RWPE2 (cell line): ENCODE measurements at regions not wholly inside any gene's neighbourhood (a gene's known extent, or its start where the extent isn't known, plus 50 kb on each side); places are given as distances from the start of the nearest gene placed in this dataset.

Experiments
- ATAC-seq: fragments of 200-7000 bp; cut with Tn5 transposase; 3 replicates; pipeline ENCODE4 v1.9.1; 2021; ENCODE audit warnings: low read depth
- DNase-seq: peaks from one replicate; pipeline ENCODE4 v3.0.0-alpha.2; 2020; ENCODE audit warnings: low spot score
- H3K27ac ChIP-seq: fragments of 450-650 bp; 2 replicates; pipeline ENCODE4 v1.5.1; 2017; ENCODE audit warnings: mild to moderate bottlenecking; ENCODE audit not compliant: poor library complexity, severe bottlenecking
- H3K27me3 ChIP-seq: fragments of 250-450 bp; sonication (Bioruptor Pico); 2 replicates; pipeline ENCODE4 v1.5.1; 2021; ENCODE audit warnings: mild to moderate bottlenecking, moderate library complexity; ENCODE audit not compliant: insufficient read depth, poor library complexity, severe bottlenecking
- H3K36me3 ChIP-seq: fragments of 250-450 bp; sonication (Bioruptor Pico); 2 replicates; pipeline ENCODE4 v1.5.1; 2020; ENCODE audit warnings: low read depth, mild to moderate bottlenecking, moderate library complexity
- H3K4me1 ChIP-seq: fragments of 250-450 bp; sonication (Bioruptor Pico); 2 replicates; pipeline ENCODE4 v1.5.1; 2021; ENCODE audit warnings: mild to moderate bottlenecking, moderate library complexity; ENCODE audit not compliant: insufficient read depth, poor library complexity, severe bottlenecking
- H3K4me3 ChIP-seq: fragments of 250-450 bp; sonication (Bioruptor Pico); 2 replicates; pipeline ENCODE4 v1.5.1; 2021; ENCODE audit warnings: mild to moderate bottlenecking, moderate library complexity; ENCODE audit not compliant: severe bottlenecking
- H3K9me3 ChIP-seq: fragments of 250-450 bp; sonication (Bioruptor Pico); 2 replicates; pipeline ENCODE4 v1.5.1; 2021; ENCODE audit warnings: mild to moderate bottlenecking, moderate library complexity; ENCODE audit not compliant: severe bottlenecking
- CTCF ChIP-seq: fragments of 450-650 bp; IDR thresholded peaks from one replicate; pipeline ENCODE4 v1.5.1; 2017; ENCODE audit warnings: mild to moderate bottlenecking, moderate library complexity; ENCODE audit not compliant: poor library complexity, severe bottlenecking

DNA sequence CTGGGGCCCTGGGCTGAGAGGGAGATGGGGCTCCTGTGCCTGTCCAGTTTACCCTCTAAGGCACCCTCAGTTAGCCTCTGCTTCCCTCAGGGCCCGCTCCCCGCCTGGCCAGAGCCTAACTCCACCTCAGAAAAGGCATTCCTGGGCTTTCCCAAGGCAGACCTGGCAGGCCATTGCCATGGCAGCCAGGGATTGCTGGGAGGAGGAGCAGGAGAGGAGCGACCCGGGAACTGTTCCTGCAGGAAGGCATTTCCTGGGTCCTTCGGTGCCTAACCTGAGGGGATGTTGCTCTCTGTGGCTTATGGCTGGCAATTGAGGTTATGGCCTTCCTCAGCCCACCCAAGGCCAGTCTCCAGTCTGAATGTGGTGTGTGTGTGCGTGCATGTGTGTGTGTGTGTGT is 131.3 kb downstream of the PJA1 start:
- Histone ChIP-seq H3K36me3 (no peaks in the 10 kb centered on the region), H3K27ac (no peak overlapping the region), H3K4me1 (peaks cover 23% of the 10 kb centered on the region), H3K4me3 (no peak overlapping the region), H3K27me3 (no peaks in the 10 kb centered on the region), H3K9me3 (no peaks in the 10 kb centered on the region)
- no peak for DNase-seq
- no peak for TF ChIP-seq CTCF
- no peak for ATAC-seq

- peak overlapping the region; percentile 91 for H3K27ac ChIP-seq
- no peak overlapping the region for H3K4me3 ChIP-seq
- H3K9me3 ChIP-seq, result no peaks in the 10 kb centered on the region
- H3K4me1 ChIP-seq, result peaks cover 33% of the 10 kb centered on the region
- DNase-seq (no peak), ATAC-seq (peak; percentile 85)
- no peaks in the 10 kb centered on the region for H3K36me3 ChIP-seq
- no peaks in the 10 kb centered on the region for H3K27me3 ChIP-seq
- peak; percentile 16 for TF ChIP-seq CTCF
Observed at GRCh38 chrX:69032601-69033000, 132.7 kb downstream of the PJA1 start.

GRCh38 chrX:69031971-69032391 is 133.3 kb downstream of the PJA1 start:
- peak; percentile 60 for ATAC-seq
- H3K36me3 ChIP-seq, result no peaks in the 10 kb centered on the region
- H3K27me3 ChIP-seq, result no peaks in the 10 kb centered on the region
- H3K4me3 ChIP-seq, result no peak overlapping the region
- peak overlapping the region; percentile 91 for H3K27ac ChIP-seq
- no peak for TF ChIP-seq CTCF
- no peaks in the 10 kb centered on the region for H3K9me3 ChIP-seq
- DNase-seq, result no peak
- H3K4me1 ChIP-seq, result peaks cover 39% of the 10 kb centered on the region

- ATAC-seq (no peak), DNase-seq (no peak)
- TF ChIP-seq CTCF, result peak; percentile 9
- Histone ChIP-seq H3K4me1 (peaks cover 45% of the 10 kb centered on the region), H3K36me3 (no peaks in the 10 kb centered on the region), H3K9me3 (no peaks in the 10 kb centered on the region), H3K27me3 (no peaks in the 10 kb centered on the region), H3K4me3 (no peak overlapping the region), H3K27ac (peak overlapping the region; percentile 91)
Observed at GRCh38 chrX:69031181-69031580, 134.1 kb downstream of the PJA1 start.

DNA sequence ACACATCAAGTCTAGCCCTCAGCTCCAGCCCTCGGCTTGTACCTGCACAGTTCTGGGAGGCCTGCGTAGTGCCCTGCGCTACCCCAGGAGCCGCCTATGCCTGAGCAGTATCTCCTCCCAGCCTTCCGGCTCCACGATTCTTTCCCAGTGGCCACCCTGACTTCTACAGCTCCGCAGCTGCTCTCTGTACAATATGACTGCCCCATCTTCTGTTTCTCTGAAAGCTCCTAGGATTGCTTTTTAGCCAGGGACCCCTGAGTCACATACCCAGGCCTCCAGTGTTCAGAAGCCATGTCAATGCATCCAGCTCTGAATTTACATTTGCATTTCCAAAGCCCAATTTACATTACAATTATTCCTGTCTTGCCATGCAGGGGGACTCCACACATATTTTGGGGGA is 135.5 kb downstream of the PJA1 start:
- H3K27me3 ChIP-seq, result no peaks in the 10 kb centered on the region
- H3K27ac ChIP-seq, result peak overlapping the region; percentile 91
- no peaks in the 10 kb centered on the region for H3K9me3 ChIP-seq
- H3K4me3 ChIP-seq, result no peak overlapping the region
- no peak for TF ChIP-seq CTCF
- DNase-seq (no peak), ATAC-seq (no peak)
- no peaks in the 10 kb centered on the region for H3K36me3 ChIP-seq
- peaks cover 56% of the 10 kb centered on the region for H3K4me1 ChIP-seq
